ENCODE measurements at regions not wholly inside any gene's neighbourhood (a gene's known extent, or its start where the extent isn't known, plus 50 kb on each side); places are given as distances from the start of the nearest gene placed in this dataset.

GRCh38 chr5:158492136-158492535, 607.6 kb downstream of the EBF1 start:
- ChIA-PET CTCF (no interaction called here), POLR2A (no interaction called here)
- DNase-seq (ENCODE audit: extremely low spot score), result no peak
- no peak for TF ChIP-seq CTCF (IDR thresholded peaks at IDR 0.05; ENCODE audit: control extremely low read depth, extremely low read depth, low read depth, missing control alignments)

- CTCF ChIA-PET, result interaction anchor here (0.8 to 1.7 kb wide), 4 partner anchors 8 to 118 kb away, joined by 3 to 4 read pairs (median 4); no protein-coding TSS in a partner anchor
- no peak for TF ChIP-seq CTCF (IDR thresholded peaks at IDR 0.05; ENCODE audit: control extremely low read depth, extremely low read depth, low read depth, missing control alignments)
- POLR2A ChIA-PET, result interaction anchor here (0.6 kb wide), 1 partner anchor 68 kb away, joined by 4 read pairs; no protein-coding TSS in a partner anchor
- DNase-seq (ENCODE audit: extremely low spot score), result no peak
Observed at GRCh38 chr5:158487664-158488063, 612.1 kb downstream of the EBF1 start.

GRCh38 chr5:158487156-158487555, 612.6 kb downstream of the EBF1 start:
- no peak for DNase-seq (ENCODE audit: extremely low spot score)
- ChIA-PET POLR2A (no interaction called here), CTCF (interaction anchor here (1.3 to 1.7 kb wide), 2 partner anchors 8 to 9 kb away, joined by 4 read pairs; no protein-coding TSS in a partner anchor)
- no peak for TF ChIP-seq CTCF (IDR thresholded peaks at IDR 0.05; ENCODE audit: control extremely low read depth, extremely low read depth, low read depth, missing control alignments)

GRCh38 chr5:158486566-158486965, 613.1 kb downstream of the EBF1 start:
- CTCF ChIA-PET, result interaction anchor here (1.7 kb wide), 1 partner anchor 9 kb away, joined by 4 read pairs; no protein-coding TSS in a partner anchor
- TF ChIP-seq CTCF (IDR thresholded peaks at IDR 0.05; ENCODE audit: control extremely low read depth, extremely low read depth, low read depth, missing control alignments), result no peak
- DNase-seq (ENCODE audit: extremely low spot score), result no peak
- POLR2A ChIA-PET, result no interaction called here

- ChIA-PET CTCF (interaction anchor here (0.9 kb wide), 1 partner anchor 12 kb away, joined by 3 read pairs; no protein-coding TSS in a partner anchor), POLR2A (no interaction called here)
- TF ChIP-seq CTCF (IDR thresholded peaks at IDR 0.05; ENCODE audit: control extremely low read depth, extremely low read depth, low read depth, missing control alignments), result no peak
- no peak for DNase-seq (ENCODE audit: extremely low spot score)
Observed at GRCh38 chr5:158485604-158486081, 614.1 kb downstream of the EBF1 start.

GRCh38 chr5:158485047-158485446, 614.7 kb downstream of the EBF1 start:
- ChIA-PET CTCF (interaction anchor here (0.9 kb wide), 1 partner anchor 12 kb away, joined by 3 read pairs; no protein-coding TSS in a partner anchor), POLR2A (no interaction called here)
- no peak for DNase-seq (ENCODE audit: extremely low spot score)
- no peak for TF ChIP-seq CTCF (IDR thresholded peaks at IDR 0.05; ENCODE audit: control extremely low read depth, extremely low read depth, low read depth, missing control alignments)
